Activated CD8-positive, alpha-beta memory T cell treated with anti-CD3 and anti-CD28 coated beads for 24 hours (primary cell): ENCODE measurements at regions not wholly inside any gene's neighbourhood (a gene's known extent, or its start where the extent isn't known, plus 50 kb on each side); places are given as distances from the start of the nearest gene placed in this dataset.

Experiments used
- DNase-seq: peaks from one replicate; pipeline ENCODE4 v3.0.0-alpha.2; 2020

- DNase-seq, result no peak
Observed at GRCh38 chr5:172568308-172568910, 72.7 kb upstream of the NEURL1B start.

GRCh38 chr5:172567843-172568242 lies 73.2 kb upstream of the NEURL1B start:
- no peak for DNase-seq

GRCh38 chr5:172567294-172567693 lies 73.8 kb upstream of the NEURL1B start:
- no peak for DNase-seq

GRCh38 chr5:172565931-172566665 lies 75.0 kb upstream of the NEURL1B start:
- no peak for DNase-seq

GRCh38 chr5:172565455-172565854 lies 75.6 kb upstream of the NEURL1B start:
- no peak for DNase-seq

DNA sequence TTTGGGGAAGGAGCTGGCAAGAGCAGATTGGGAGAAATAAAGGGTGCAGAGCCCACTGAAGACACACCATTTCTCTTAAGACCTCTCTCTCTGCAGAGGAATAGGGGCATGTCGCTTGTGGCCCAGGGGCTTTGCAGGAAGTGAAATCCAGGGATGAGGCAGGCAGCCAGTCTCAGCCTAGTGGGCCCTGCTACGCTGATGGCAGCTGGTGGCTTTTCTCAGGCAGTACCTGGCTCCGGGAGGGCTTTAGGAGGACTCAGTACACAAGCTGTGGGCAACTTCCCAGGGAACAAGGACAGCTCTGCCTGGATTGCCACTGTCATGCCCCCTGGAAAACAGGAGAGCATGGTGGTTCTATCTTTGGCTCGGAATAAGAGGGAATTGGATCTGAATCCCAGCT lies 76.2 kb upstream of the NEURL1B start:
- no peak for DNase-seq

DNA sequence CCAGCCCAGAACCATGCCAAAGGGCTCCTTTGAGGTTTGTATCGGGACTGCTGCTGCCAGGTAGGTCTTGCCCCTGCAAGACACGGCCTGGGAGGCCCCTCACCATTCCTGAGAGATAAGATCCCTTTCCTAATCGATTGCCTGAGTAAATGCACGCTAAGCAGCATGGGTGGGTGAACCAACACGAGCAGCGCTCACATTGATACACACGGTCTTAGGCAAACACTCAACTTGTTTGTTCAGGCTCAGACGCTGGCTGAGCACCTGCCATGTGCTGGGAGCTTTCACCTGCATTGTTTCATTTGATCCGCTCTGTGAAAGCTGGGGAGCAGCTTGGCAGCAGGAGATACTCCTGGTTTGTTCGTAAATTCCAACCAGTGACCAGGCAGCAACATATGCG lies 76.9 kb upstream of the NEURL1B start:
- no peak for DNase-seq

GRCh38 chr5:172562443-172562842 lies 78.6 kb upstream of the NEURL1B start:
- no peak for DNase-seq

DNA sequence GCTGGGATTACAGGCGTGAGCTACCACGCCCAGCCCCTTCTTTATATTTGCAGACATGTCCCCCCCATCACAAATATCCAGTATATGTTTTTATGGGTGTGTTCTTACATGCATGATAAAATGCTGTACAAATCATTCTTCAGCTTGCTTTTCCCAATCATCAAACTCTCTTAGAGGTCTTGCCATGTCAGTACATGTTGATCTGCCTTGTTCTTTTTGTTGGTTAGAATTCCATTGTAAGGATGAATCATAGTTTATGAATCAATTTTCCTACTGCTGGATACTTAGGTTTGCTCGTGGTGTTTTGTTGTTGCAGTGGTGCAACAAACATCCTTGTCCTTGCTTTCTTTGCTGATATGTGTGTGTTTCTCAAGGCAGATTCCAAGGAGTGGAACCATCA lies 79.9 kb upstream of the NEURL1B start:
- no peak for DNase-seq

DNA sequence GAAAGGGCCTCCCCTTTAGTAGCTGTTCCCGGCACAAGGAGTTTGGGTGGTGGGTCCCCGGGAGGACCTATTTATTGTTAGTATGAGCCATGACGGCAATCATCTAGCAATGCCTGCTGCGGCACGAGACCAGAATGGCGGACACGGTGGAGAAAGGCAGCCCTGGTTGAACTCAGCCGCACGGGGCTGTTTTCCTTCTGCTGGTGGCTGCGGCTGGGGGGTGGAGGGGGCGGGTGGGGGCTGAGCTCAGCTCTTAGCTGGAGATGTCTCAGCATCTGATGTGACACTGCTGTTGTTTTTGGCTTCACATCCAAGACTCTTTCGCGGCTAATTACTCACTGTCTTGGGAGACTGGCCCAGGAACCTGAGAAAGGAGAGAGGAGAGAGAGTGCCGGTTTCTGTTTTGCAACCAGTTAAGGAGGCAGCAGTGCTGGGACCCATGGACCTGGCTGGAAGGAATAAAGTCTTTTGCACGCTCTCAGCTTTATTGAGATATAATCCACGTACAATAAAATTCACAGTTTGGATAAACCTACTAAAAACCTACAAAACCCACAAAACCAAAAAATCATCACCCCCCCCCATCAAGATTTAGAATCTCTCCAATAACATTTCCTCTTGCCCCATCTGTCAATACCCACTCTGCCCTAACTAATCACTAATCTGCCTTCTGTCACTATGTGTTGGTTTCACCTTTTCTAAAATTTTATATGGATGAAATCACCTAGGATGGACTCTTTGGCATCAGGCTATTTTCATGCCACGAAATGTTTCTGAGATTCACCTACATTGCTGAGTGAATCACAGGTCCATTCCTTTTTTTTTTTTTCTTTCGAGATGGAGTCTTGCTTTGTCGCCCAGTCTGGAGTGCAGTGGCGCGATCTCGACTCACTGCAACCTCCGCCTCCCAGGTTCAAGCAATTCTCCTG lies 81.8 kb upstream of the NEURL1B start:
- DNase-seq, result no peak

- no peak for DNase-seq
Observed at GRCh38 chr5:172558076-172558976, 82.7 kb upstream of the NEURL1B start.

DNA sequence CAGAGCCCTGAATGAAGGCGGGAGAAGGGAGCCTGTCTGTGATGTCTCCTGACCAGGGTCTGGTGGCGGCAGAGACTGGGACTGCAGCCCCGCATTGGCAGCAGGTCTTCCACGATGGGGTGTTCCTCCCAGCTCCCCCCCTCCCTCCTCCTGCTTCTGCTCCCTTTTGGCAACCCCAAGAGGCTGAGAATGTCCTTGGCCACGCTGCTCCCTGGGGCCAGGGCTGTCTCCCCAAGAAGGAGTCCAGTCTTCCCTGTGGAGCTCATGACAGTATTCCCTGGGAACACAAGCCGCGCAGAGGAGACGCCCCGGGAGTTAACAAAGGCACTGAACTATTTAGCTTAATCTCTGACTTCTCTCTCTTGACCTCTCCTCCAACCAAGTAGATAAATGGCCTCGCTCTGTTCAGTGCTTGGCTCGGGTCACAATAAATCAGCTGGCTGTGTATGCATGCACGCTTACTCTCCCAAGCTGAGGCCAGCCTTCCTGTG lies 84.0 kb upstream of the NEURL1B start:
- DNase-seq, result no peak

GRCh38 chr5:172556262-172556661 lies 84.8 kb upstream of the NEURL1B start:
- DNase-seq, result no peak

GRCh38 chr5:172554562-172554961 lies 86.5 kb upstream of the NEURL1B start:
- DNase-seq, result no peak

DNA sequence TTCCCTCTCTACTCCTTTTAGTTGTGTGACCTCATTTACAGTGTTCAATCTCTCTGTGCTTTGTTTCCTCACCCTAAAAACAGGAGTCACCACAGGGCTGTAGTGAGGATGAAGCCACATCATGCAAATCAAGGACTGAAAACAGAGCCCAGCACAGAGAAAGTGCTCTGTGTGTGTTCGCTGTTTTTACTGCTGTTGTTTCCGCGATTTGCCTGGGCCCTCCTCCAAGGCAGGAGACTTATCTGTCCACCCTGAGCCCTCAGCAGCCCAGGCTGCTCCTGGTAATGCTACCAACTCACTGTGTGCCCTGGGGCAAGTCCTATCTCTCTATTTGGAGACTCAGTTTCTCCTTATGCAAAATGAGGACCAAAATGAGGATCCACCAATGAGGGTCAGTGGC lies 87.2 kb upstream of the NEURL1B start:
- no peak for DNase-seq

DNA sequence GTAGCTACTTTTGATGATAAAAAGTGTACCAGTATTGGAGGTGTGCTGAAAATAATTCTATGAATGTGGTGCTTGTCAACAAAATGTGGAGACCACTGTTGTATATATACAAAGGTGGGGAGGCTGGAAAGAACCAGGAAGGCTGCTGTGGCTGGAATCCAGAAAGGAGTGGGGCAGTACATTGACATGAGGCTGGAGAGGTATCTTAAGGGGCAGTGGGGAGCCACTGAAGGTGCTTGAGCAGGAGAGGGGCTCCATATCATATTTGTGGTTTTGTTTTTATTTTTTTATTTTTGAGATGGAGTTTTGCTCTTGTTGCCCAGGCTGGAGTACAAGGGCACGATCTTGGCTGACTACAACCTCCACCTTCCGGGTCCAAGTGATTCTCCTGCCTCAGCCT lies 87.9 kb upstream of the NEURL1B start:
- DNase-seq, result no peak

GRCh38 chr5:172550996-172551395 lies 90.1 kb upstream of the NEURL1B start:
- no peak for DNase-seq

- DNase-seq, result no peak
Observed at GRCh38 chr5:172550096-172550765, 90.8 kb upstream of the NEURL1B start.

GRCh38 chr5:172549696-172550095 lies 91.4 kb upstream of the NEURL1B start:
- no peak for DNase-seq

- no peak for DNase-seq
Observed at GRCh38 chr5:172548981-172549687, 91.9 kb upstream of the NEURL1B start.

GRCh38 chr5:172548311-172548731 lies 92.7 kb upstream of the NEURL1B start:
- no peak for DNase-seq
